ENCODE measurements at regions not wholly inside any gene's neighbourhood (a gene's known extent, or its start where the extent isn't known, plus 50 kb on each side); places are given as distances from the start of the nearest gene placed in this dataset.

DNA sequence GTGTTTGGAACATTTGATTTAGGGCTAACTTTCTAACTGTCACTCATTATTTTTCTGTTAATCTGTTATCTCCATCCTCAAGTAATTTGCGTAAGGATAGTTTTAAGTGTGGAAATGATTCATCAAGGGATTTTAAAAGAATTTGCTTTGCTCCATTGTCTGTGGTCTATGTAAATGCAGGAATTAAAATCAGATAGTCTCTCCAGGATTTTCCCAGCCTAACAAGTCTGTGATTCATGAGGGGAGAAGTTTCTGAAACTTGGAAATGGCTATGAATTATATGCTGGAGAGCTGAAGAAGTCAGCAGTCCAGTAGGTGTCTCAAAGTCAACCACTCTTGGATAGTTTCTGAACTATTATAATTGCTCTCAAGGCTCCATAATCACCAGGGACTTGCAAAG, 264.5 kb downstream of the MRPL39 start:
- no peaks in the 10 kb centered on the region for H3K9me3 ChIP-seq (ENCODE audit: control insufficient read depth in 2 of 2, low read length in 2 of 2)
- no peak overlapping the region for H3K4me3 ChIP-seq (ENCODE audit: low read length in 2 of 2)
- no peak overlapping the region for H3K9ac ChIP-seq (ENCODE audit: low read depth in 1 of 2, low read length in 2 of 2)
- no peak overlapping the region for H3K27ac ChIP-seq (ENCODE audit: low read depth in 2 of 2, low read length in 2 of 2)
- no peaks in the 10 kb centered on the region for H3K36me3 ChIP-seq (ENCODE audit: control insufficient read depth in 2 of 2, insufficient read depth in 2 of 2, low read length in 2 of 2)
- H3K4me1 ChIP-seq (ENCODE audit: control insufficient read depth in 2 of 2, insufficient read depth in 2 of 2, low read length in 2 of 2) = no peaks in the 10 kb centered on the region
- no peaks in the 10 kb centered on the region for H3K27me3 ChIP-seq (ENCODE audit: control insufficient read depth in 2 of 2, insufficient read depth in 2 of 2, low read length in 2 of 2)

DNA sequence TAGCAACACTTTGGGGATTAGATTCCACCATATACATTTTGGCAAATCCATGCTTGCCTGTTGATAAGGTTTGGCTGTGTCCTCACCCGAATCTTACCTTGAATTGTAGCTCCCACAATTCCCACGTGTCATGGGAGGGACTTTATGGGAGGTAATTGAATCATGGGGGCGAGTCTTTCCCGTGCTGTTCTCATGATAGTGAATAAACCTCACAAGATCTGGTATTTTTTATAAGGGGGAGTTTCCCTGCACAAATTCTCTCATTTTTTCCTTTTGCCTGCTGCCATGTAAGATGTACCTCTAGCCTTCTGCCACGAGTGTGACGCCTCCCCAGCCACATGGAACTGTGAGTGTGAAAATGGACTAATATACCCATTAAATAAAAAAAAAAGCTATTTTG, 265.3 kb downstream of the MRPL39 start:
- Histone ChIP-seq H3K36me3 (ENCODE audit: control insufficient read depth in 2 of 2, insufficient read depth in 2 of 2, low read length in 2 of 2) (no peaks in the 10 kb centered on the region), H3K9me3 (ENCODE audit: control insufficient read depth in 2 of 2, low read length in 2 of 2) (no peaks in the 10 kb centered on the region), H3K4me3 (ENCODE audit: low read length in 2 of 2) (no peak overlapping the region), H3K9ac (ENCODE audit: low read depth in 1 of 2, low read length in 2 of 2) (no peak overlapping the region), H3K4me1 (ENCODE audit: control insufficient read depth in 2 of 2, insufficient read depth in 2 of 2, low read length in 2 of 2) (no peaks in the 10 kb centered on the region), H3K27ac (ENCODE audit: low read depth in 2 of 2, low read length in 2 of 2) (no peak overlapping the region), H3K27me3 (ENCODE audit: control insufficient read depth in 2 of 2, insufficient read depth in 2 of 2, low read length in 2 of 2) (no peaks in the 10 kb centered on the region)

DNA sequence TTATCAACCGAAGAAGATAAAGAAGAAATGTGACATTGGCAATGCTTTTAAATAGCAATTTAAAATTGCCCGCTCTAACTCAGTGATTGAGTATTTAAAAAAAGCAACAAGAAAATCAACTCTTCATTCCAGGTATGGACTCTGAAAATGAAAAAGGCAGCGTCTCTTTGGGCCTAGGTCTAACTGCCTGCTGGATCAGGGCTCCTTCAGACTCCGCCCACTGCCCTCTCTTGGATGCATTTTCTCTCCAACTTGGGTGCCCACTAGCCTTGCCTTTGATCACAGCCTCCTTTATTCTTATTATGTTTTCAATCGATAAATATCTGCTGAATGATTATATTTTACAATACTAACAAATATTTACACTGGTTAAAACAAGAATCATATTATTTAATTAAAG, 268.9 kb downstream of the MRPL39 start:
- Histone ChIP-seq H3K9ac (ENCODE audit: low read depth in 1 of 2, low read length in 2 of 2) (no peak overlapping the region), H3K4me1 (ENCODE audit: control insufficient read depth in 2 of 2, insufficient read depth in 2 of 2, low read length in 2 of 2) (no peaks in the 10 kb centered on the region), H3K4me3 (ENCODE audit: low read length in 2 of 2) (no peak overlapping the region), H3K27me3 (ENCODE audit: control insufficient read depth in 2 of 2, insufficient read depth in 2 of 2, low read length in 2 of 2) (no peaks in the 10 kb centered on the region), H3K36me3 (ENCODE audit: control insufficient read depth in 2 of 2, insufficient read depth in 2 of 2, low read length in 2 of 2) (no peaks in the 10 kb centered on the region), H3K27ac (ENCODE audit: low read depth in 2 of 2, low read length in 2 of 2) (no peak overlapping the region), H3K9me3 (ENCODE audit: control insufficient read depth in 2 of 2, low read length in 2 of 2) (no peaks in the 10 kb centered on the region)

DNA sequence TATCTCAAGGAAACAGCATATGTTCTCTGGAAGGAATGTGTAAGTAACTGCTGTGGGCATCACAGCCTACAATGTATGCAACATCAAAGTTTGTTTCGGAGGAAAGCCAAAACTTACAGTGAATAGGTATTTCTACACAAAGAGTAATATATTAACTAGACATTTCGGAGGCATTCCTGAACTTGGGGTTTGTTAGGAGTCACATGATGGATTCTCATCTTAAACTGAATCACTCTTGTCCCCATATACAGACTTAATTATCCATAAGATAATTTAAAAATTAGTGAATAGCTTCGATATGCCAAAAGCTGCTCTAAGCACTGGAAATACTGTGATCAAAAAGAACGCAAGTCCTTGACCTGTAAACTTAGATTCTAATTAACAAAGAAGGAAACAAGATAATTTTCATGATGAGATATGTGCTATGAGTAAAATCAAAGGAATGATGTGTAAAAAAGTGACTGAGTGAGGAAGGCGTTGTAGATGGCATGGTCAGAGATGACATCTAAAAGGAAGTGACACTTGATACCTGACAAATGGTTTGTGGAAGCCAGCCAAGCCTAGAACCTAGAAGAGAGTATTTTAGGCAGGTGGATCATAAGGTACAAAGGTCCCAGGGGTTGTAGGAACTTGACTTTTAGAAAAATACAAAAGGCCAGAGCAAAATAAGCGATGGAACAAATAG, 273.1 kb downstream of the MRPL39 start:
- Histone ChIP-seq H3K27ac (ENCODE audit: low read depth in 2 of 2, low read length in 2 of 2) (no peak overlapping the region), H3K4me3 (ENCODE audit: low read length in 2 of 2) (no peak overlapping the region), H3K4me1 (ENCODE audit: control insufficient read depth in 2 of 2, insufficient read depth in 2 of 2, low read length in 2 of 2) (no peaks in the 10 kb centered on the region), H3K9ac (ENCODE audit: low read depth in 1 of 2, low read length in 2 of 2) (no peak overlapping the region), H3K36me3 (ENCODE audit: control insufficient read depth in 2 of 2, insufficient read depth in 2 of 2, low read length in 2 of 2) (no peaks in the 10 kb centered on the region), H3K9me3 (ENCODE audit: control insufficient read depth in 2 of 2, low read length in 2 of 2) (no peaks in the 10 kb centered on the region), H3K27me3 (ENCODE audit: control insufficient read depth in 2 of 2, insufficient read depth in 2 of 2, low read length in 2 of 2) (no peaks in the 10 kb centered on the region)

DNA sequence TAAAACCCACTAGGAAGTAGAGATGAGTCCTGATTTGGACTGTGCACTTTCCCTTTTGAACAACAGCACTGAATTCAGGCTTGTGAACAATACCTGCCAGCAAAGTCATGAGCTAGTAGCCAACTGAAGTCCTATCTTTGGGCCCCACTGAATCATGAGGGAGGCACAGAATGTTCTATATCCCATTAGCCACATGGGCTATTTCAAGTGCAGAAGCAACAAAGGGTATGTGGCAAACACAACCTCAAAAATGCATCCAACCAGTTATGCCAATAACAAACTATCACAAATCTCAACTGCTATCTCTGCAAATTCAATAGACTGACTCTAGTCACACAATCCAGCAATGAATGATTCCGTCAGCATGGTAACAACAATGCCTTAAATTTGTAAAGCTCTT, 276.0 kb downstream of the MRPL39 start:
- H3K9me3 ChIP-seq (ENCODE audit: control insufficient read depth in 2 of 2, low read length in 2 of 2) = no peaks in the 10 kb centered on the region
- no peaks in the 10 kb centered on the region for H3K36me3 ChIP-seq (ENCODE audit: control insufficient read depth in 2 of 2, insufficient read depth in 2 of 2, low read length in 2 of 2)
- no peaks in the 10 kb centered on the region for H3K4me1 ChIP-seq (ENCODE audit: control insufficient read depth in 2 of 2, insufficient read depth in 2 of 2, low read length in 2 of 2)
- no peak overlapping the region for H3K9ac ChIP-seq (ENCODE audit: low read depth in 1 of 2, low read length in 2 of 2)
- no peak overlapping the region for H3K4me3 ChIP-seq (ENCODE audit: low read length in 2 of 2)
- no peaks in the 10 kb centered on the region for H3K27me3 ChIP-seq (ENCODE audit: control insufficient read depth in 2 of 2, insufficient read depth in 2 of 2, low read length in 2 of 2)
- H3K27ac ChIP-seq (ENCODE audit: low read depth in 2 of 2, low read length in 2 of 2) = no peak overlapping the region

DNA sequence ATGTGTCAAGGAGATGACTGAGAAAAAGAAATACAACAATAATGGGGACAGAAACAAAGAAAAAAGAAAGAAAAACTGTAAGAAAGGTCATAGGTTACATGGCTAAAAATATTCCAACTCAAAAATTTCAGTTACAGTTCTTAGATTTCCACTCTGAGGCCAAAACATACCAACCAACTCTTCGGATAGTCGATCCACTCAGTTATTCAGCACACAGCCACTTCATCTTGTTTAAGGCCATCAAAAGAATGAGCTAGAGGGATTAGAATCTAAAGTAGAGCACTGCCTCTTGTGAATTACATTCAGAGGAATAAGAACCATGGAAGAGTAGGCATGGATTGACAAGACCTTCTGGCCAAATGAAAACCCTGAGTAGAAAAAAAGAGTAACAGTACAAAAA, 277.0 kb downstream of the MRPL39 start:
- no peaks in the 10 kb centered on the region for H3K27me3 ChIP-seq (ENCODE audit: control insufficient read depth in 2 of 2, insufficient read depth in 2 of 2, low read length in 2 of 2)
- no peaks in the 10 kb centered on the region for H3K4me1 ChIP-seq (ENCODE audit: control insufficient read depth in 2 of 2, insufficient read depth in 2 of 2, low read length in 2 of 2)
- no peak overlapping the region for H3K27ac ChIP-seq (ENCODE audit: low read depth in 2 of 2, low read length in 2 of 2)
- no peak overlapping the region for H3K9ac ChIP-seq (ENCODE audit: low read depth in 1 of 2, low read length in 2 of 2)
- no peaks in the 10 kb centered on the region for H3K9me3 ChIP-seq (ENCODE audit: control insufficient read depth in 2 of 2, low read length in 2 of 2)
- no peak overlapping the region for H3K4me3 ChIP-seq (ENCODE audit: low read length in 2 of 2)
- no peaks in the 10 kb centered on the region for H3K36me3 ChIP-seq (ENCODE audit: control insufficient read depth in 2 of 2, insufficient read depth in 2 of 2, low read length in 2 of 2)

DNA sequence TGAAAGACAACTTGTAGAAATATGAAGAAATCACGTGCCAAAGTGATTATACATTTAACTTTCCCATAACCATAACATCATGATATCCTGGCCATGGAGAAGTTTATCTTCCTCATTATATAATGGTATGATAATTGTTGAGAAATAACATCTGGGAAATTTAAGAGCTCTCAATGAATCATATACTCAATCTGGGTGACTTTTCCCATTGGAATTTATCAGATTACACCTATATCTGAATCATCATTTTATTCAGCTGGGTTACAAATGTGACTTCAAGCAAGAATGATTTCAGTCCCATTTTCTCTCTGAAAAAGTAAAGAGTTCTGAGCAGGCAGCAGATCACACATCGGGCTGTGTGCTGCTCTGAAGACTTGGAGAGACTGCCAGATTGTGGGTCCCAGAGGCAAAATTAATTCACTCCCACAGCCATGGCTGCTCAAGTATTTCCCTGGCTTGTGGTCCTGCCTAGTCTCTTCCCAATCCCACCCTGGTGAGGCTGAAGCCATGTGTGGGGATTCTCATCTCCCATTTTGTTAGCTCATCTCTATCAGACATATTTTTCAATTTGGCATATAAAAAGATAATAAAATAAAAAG, 278.0 kb downstream of the MRPL39 start:
- Histone ChIP-seq H3K27me3 (ENCODE audit: control insufficient read depth in 2 of 2, insufficient read depth in 2 of 2, low read length in 2 of 2) (no peaks in the 10 kb centered on the region), H3K4me1 (ENCODE audit: control insufficient read depth in 2 of 2, insufficient read depth in 2 of 2, low read length in 2 of 2) (no peaks in the 10 kb centered on the region), H3K27ac (ENCODE audit: low read depth in 2 of 2, low read length in 2 of 2) (no peak overlapping the region), H3K36me3 (ENCODE audit: control insufficient read depth in 2 of 2, insufficient read depth in 2 of 2, low read length in 2 of 2) (no peaks in the 10 kb centered on the region), H3K4me3 (ENCODE audit: low read length in 2 of 2) (no peak overlapping the region), H3K9me3 (ENCODE audit: control insufficient read depth in 2 of 2, low read length in 2 of 2) (no peaks in the 10 kb centered on the region), H3K9ac (ENCODE audit: low read depth in 1 of 2, low read length in 2 of 2) (no peak overlapping the region)

DNA sequence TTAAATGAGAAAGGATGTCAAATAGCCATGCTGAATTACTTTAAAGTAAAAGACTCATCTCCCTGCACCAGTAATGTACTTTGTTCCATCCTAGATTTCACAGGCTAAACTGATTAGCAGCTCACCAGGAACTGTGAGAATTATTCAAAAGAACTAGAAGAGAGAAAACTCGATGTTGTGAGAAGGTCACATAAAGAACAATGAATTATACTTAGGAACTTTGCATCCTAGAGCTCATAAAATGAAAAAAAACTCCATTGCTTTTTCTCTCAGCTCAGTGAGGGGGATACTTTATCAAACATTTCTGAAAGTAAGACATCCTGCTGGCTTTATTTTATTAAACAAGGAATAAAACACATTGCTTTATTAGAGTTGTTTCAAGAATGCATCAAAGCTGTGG, 278.5 kb downstream of the MRPL39 start:
- Histone ChIP-seq H3K27me3 (ENCODE audit: control insufficient read depth in 2 of 2, insufficient read depth in 2 of 2, low read length in 2 of 2) (no peaks in the 10 kb centered on the region), H3K9me3 (ENCODE audit: control insufficient read depth in 2 of 2, low read length in 2 of 2) (no peaks in the 10 kb centered on the region), H3K27ac (ENCODE audit: low read depth in 2 of 2, low read length in 2 of 2) (no peak overlapping the region)

DNA sequence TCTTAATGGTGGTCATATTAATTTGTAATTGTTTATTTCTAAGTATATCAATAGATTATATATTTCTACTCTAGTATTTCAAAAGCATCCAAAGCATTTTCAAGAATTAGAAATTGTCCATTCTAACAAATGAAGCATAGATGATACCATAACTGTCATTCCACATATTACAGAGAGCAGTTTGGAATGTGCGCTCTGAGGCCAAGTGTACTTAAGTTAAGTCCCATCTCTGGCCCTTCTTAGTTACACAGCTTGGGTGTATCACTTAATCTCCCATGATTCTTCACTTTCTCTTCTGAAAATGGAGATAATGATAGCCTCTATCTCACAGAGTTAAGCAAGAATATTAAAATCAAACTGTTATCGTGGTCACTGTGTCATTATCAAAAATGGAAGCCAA, 281.1 kb downstream of the MRPL39 start:
- Histone ChIP-seq H3K4me3 (ENCODE audit: low read length in 2 of 2) (no peak overlapping the region), H3K4me1 (ENCODE audit: control insufficient read depth in 2 of 2, insufficient read depth in 2 of 2, low read length in 2 of 2) (no peaks in the 10 kb centered on the region), H3K36me3 (ENCODE audit: control insufficient read depth in 2 of 2, insufficient read depth in 2 of 2, low read length in 2 of 2) (no peaks in the 10 kb centered on the region), H3K27ac (ENCODE audit: low read depth in 2 of 2, low read length in 2 of 2) (no peak overlapping the region), H3K9me3 (ENCODE audit: control insufficient read depth in 2 of 2, low read length in 2 of 2) (no peaks in the 10 kb centered on the region), H3K27me3 (ENCODE audit: control insufficient read depth in 2 of 2, insufficient read depth in 2 of 2, low read length in 2 of 2) (no peaks in the 10 kb centered on the region), H3K9ac (ENCODE audit: low read depth in 1 of 2, low read length in 2 of 2) (no peak overlapping the region)

More for the DNA sequence above, 278.5 kb downstream of the MRPL39 start:
- no peaks in the 10 kb centered on the region for H3K4me1 ChIP-seq (ENCODE audit: control insufficient read depth in 2 of 2, insufficient read depth in 2 of 2, low read length in 2 of 2)
- H3K9ac ChIP-seq (ENCODE audit: low read depth in 1 of 2, low read length in 2 of 2) = no peak overlapping the region
- H3K36me3 ChIP-seq (ENCODE audit: control insufficient read depth in 2 of 2, insufficient read depth in 2 of 2, low read length in 2 of 2) = no peaks in the 10 kb centered on the region
- H3K4me3 ChIP-seq (ENCODE audit: low read length in 2 of 2) = no peak overlapping the region

DNA sequence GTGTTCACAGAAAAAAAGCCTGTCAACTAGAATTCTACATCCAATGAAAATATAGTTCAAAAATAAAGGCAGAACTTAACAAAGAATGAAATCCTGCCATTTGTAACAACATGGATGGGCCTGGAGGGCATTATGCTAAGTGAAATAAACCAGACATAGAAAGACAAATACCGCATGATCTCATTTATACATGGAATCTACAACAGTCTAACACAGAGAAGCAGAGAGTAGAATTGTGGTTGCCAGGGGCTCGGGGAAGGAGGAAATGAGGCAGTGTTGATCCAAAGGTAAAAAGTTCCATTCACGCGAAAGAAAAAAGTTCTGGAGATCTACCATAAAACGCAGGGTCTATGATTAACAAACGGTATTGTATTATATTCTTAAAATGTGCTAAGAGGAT, 282.6 kb downstream of the MRPL39 start:
- Histone ChIP-seq H3K4me3 (ENCODE audit: low read length in 2 of 2) (no peak overlapping the region), H3K27ac (ENCODE audit: low read depth in 2 of 2, low read length in 2 of 2) (no peak overlapping the region), H3K36me3 (ENCODE audit: control insufficient read depth in 2 of 2, insufficient read depth in 2 of 2, low read length in 2 of 2) (no peaks in the 10 kb centered on the region)

More for the DNA sequence above, 282.6 kb downstream of the MRPL39 start:
- Histone ChIP-seq H3K9me3 (ENCODE audit: control insufficient read depth in 2 of 2, low read length in 2 of 2) (no peaks in the 10 kb centered on the region), H3K4me1 (ENCODE audit: control insufficient read depth in 2 of 2, insufficient read depth in 2 of 2, low read length in 2 of 2) (no peaks in the 10 kb centered on the region), H3K27me3 (ENCODE audit: control insufficient read depth in 2 of 2, insufficient read depth in 2 of 2, low read length in 2 of 2) (no peaks in the 10 kb centered on the region), H3K9ac (ENCODE audit: low read depth in 1 of 2, low read length in 2 of 2) (no peak overlapping the region)
